ENCODE measurements at regions not wholly inside any gene's neighbourhood (a gene's known extent, or its start where the extent isn't known, plus 50 kb on each side); places are given as distances from the start of the nearest gene placed in this dataset.
"Not testable (repeated sequence)": the region's sequence is repeated elsewhere in the genome, so short reads cannot be mapped to it uniquely, and the experiment has no call there.

GRCh38 chr4:23022032-23022431 is 329.3 kb downstream of the GBA3 start:
- peak; percentile 9 for DNase-seq (ENCODE audit: low read depth)

GRCh38 chr4:23021040-23021439 is 328.3 kb downstream of the GBA3 start:
- DNase-seq (ENCODE audit: low read depth): no peak

GRCh38 chr4:23020399-23020798 is 327.7 kb downstream of the GBA3 start:
- DNase-seq (ENCODE audit: low read depth): not testable (repeated sequence)

GRCh38 chr4:23016981-23017380 is 324.2 kb downstream of the GBA3 start:
- no peak for DNase-seq (ENCODE audit: low read depth)

- DNase-seq (ENCODE audit: low read depth): no peak
Observed at GRCh38 chr4:23015821-23016220, 323.1 kb downstream of the GBA3 start.

- no peak for DNase-seq (ENCODE audit: low read depth)
Observed at GRCh38 chr4:23009093-23009492, 316.4 kb downstream of the GBA3 start.

- no peak for DNase-seq (ENCODE audit: low read depth)
Observed at GRCh38 chr4:23006756-23007155, 314.0 kb downstream of the GBA3 start.

- no peak for DNase-seq (ENCODE audit: low read depth)
Observed at GRCh38 chr4:23005691-23006090, 313.0 kb downstream of the GBA3 start.

GRCh38 chr4:23001478-23001877 is 308.7 kb downstream of the GBA3 start:
- DNase-seq (ENCODE audit: low read depth): no peak

- no peak for DNase-seq (ENCODE audit: low read depth)
Observed at GRCh38 chr4:22999419-22999818, 306.7 kb downstream of the GBA3 start.

- DNase-seq (ENCODE audit: low read depth): no peak
Observed at GRCh38 chr4:22997358-22998224, 304.9 kb downstream of the GBA3 start.

GRCh38 chr4:22991576-22991975 is 298.8 kb downstream of the GBA3 start:
- DNase-seq (ENCODE audit: low read depth): no peak

GRCh38 chr4:22988526-22988925 is 295.8 kb downstream of the GBA3 start:
- DNase-seq (ENCODE audit: low read depth): no peak

GRCh38 chr4:22987870-22988269 is 295.1 kb downstream of the GBA3 start:
- DNase-seq (ENCODE audit: low read depth): peak; percentile 5

GRCh38 chr4:22986881-22987280 is 294.1 kb downstream of the GBA3 start:
- no peak for DNase-seq (ENCODE audit: low read depth)

- no peak for DNase-seq (ENCODE audit: low read depth)
Observed at GRCh38 chr4:22986262-22986661, 293.5 kb downstream of the GBA3 start.

- DNase-seq (ENCODE audit: low read depth): no peak
Observed at GRCh38 chr4:22984390-22984789, 291.7 kb downstream of the GBA3 start.

- no peak for DNase-seq (ENCODE audit: low read depth)
Observed at GRCh38 chr4:22978656-22979055, 285.9 kb downstream of the GBA3 start.

GRCh38 chr4:22970665-22971064 is 277.9 kb downstream of the GBA3 start:
- no peak for DNase-seq (ENCODE audit: low read depth)

- DNase-seq (ENCODE audit: low read depth): no peak
Observed at GRCh38 chr4:22969287-22969896, 276.7 kb downstream of the GBA3 start.

- DNase-seq (ENCODE audit: low read depth): no peak
Observed at GRCh38 chr4:22962295-22962694, 269.6 kb downstream of the GBA3 start.

GRCh38 chr4:22959483-22959882 is 266.7 kb downstream of the GBA3 start:
- no peak for DNase-seq (ENCODE audit: low read depth)

GRCh38 chr4:22957774-22958309 is 265.1 kb downstream of the GBA3 start:
- DNase-seq (ENCODE audit: low read depth): no peak
